IPS-18a (cell line): ENCODE measurements at regions not wholly inside any gene's neighbourhood (a gene's known extent, or its start where the extent isn't known, plus 50 kb on each side); places are given as distances from the start of the nearest gene placed in this dataset.
"Not testable (repeated sequence)": the region's sequence is repeated elsewhere in the genome, so short reads cannot be mapped to it uniquely, and the experiment has no call there.

Source experiments
- H3K27ac ChIP-seq: one replicate; pipeline ENCODE4 v1.5.1; 2013; ENCODE audit warnings: low read length
- H3K27me3 ChIP-seq: one replicate; pipeline ENCODE4 v1.6.1; 2013; ENCODE audit warnings: mild to moderate bottlenecking, low read length; ENCODE audit not compliant: control insufficient read depth, insufficient read depth
- H3K36me3 ChIP-seq: one replicate; pipeline ENCODE4 v1.6.1; 2013; ENCODE audit warnings: low read depth, low read length; ENCODE audit not compliant: control insufficient read depth
- H3K4me1 ChIP-seq: one replicate; pipeline ENCODE4 v1.6.1; 2013; ENCODE audit warnings: low read depth, low read length; ENCODE audit not compliant: control insufficient read depth
- H3K4me3 ChIP-seq: one replicate; pipeline ENCODE4 v1.5.1; 2013; ENCODE audit warnings: low read length
- H3K9ac ChIP-seq: one replicate; pipeline ENCODE4 v1.6.1; 2013; ENCODE audit warnings: mild to moderate bottlenecking, low read length, moderate library complexity
- H3K9me3 ChIP-seq: one replicate; pipeline ENCODE4 v1.6.1; 2013; ENCODE audit warnings: low read depth, low read length; ENCODE audit not compliant: control insufficient read depth

DNA sequence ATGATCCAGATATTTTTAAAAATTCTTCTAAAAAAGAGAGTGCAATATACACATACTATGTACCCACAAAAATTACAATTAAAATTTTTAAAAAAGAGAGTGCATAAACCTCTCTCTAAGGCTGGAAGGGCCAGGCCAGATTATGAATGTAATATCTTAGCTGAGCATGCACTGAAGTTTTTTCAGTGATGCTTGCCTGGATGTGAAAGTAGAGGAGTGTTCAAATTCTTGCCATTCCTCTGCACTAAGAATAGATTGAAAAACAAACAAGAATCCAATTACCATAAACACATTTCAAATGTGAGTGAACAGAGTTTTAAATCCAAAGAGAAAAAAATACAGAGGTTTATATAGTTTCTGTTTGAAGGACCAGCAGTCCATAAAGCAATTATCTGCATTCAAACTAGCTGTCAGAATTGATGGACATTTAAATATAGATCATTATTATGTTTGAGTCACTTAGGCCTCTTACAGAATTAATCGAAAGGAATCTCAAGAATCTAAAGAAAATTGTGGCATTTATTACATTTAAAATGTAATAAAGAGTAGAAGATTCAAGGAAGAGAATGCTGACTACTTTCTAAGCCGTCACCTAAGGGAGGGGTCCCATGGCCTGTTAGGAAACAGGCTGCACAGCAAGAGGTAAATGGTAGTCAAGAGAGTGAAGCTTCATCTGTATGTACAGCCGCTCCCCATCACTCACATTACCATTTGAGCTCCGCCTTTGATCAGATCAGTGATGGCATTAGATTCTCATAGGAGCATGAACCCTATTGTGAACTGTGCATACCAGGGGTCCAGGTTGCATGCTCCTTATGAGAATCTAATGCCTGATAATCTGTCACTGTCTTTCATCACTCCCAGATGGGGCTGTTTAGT lies 159.3 kb upstream of the MDFIC2 start:
- Histone ChIP-seq H3K27me3 (no peaks in the 10 kb centered on the region), H3K36me3 (no peaks in the 10 kb centered on the region), H3K4me3 (no peak overlapping the region), H3K27ac (no peak overlapping the region), H3K4me1 (peaks cover 7% of the 10 kb centered on the region), H3K9ac (no peak overlapping the region), H3K9me3 (no peaks in the 10 kb centered on the region)

- H3K4me3 ChIP-seq, result no peak overlapping the region
- no peak overlapping the region for H3K27ac ChIP-seq
- no peaks in the 10 kb centered on the region for H3K27me3 ChIP-seq
- H3K36me3 ChIP-seq, result no peaks in the 10 kb centered on the region
- no peaks in the 10 kb centered on the region for H3K9me3 ChIP-seq
- no peak overlapping the region for H3K9ac ChIP-seq
- H3K4me1 ChIP-seq, result no peaks in the 10 kb centered on the region
Measured at GRCh38 chr3:70466096-70466495, 153.7 kb upstream of the MDFIC2 start.

DNA sequence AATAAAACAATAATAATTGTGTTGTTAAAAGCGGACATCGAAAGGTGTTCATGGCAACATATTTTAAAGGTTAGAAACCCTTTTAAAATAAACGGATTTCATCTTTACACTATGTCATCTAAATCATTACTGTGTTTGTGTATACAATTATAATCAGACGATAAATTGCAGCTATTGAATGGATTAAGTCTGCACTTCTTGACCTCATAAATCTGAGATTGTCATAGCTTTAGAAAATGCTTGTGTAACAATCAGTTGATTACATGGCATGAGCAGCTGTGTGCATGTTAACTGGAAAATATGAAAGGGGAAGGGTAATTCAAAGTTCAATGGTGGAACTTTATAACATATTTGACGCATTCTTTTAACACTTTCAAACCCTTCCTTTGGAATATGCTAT lies 152.4 kb upstream of the MDFIC2 start:
- Histone ChIP-seq H3K9me3 (no peaks in the 10 kb centered on the region), H3K4me3 (no peak overlapping the region), H3K27me3 (no peaks in the 10 kb centered on the region)

DNA sequence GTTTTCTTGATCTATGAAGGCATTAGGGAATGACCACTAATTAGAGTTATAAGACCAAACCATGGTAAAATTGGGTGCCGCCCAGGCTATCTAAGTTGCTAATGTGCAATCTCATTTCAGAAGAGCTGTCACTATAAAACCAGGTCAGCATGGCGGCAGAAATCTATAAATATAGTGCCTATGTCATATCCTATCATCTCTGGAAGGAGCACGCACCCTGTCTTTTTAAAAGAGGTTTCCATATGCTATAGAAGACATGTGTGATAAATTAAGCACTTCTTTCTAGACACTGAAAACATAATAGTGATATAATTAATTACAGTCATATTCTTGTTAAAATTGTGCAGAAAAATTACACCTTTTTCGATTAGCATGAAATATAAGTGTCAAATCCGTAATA lies 152.0 kb upstream of the MDFIC2 start:
- Histone ChIP-seq H3K9me3 (no peaks in the 10 kb centered on the region), H3K27ac (no peak overlapping the region), H3K27me3 (no peaks in the 10 kb centered on the region), H3K4me1 (no peaks in the 10 kb centered on the region), H3K4me3 (no peak overlapping the region), H3K36me3 (no peaks in the 10 kb centered on the region), H3K9ac (no peak overlapping the region)

More for the DNA sequence above, 152.4 kb upstream of the MDFIC2 start:
- Histone ChIP-seq H3K36me3 (no peaks in the 10 kb centered on the region), H3K9ac (no peak overlapping the region), H3K27ac (no peak overlapping the region), H3K4me1 (no peaks in the 10 kb centered on the region)

- H3K9me3 ChIP-seq, H3K27me3 ChIP-seq, H3K4me3 ChIP-seq, H3K9ac ChIP-seq, H3K4me1 ChIP-seq, H3K36me3 ChIP-seq, H3K27ac ChIP-seq: not testable (repeated sequence)
Measured at GRCh38 chr3:70450220-70450619, 137.8 kb upstream of the MDFIC2 start.

DNA sequence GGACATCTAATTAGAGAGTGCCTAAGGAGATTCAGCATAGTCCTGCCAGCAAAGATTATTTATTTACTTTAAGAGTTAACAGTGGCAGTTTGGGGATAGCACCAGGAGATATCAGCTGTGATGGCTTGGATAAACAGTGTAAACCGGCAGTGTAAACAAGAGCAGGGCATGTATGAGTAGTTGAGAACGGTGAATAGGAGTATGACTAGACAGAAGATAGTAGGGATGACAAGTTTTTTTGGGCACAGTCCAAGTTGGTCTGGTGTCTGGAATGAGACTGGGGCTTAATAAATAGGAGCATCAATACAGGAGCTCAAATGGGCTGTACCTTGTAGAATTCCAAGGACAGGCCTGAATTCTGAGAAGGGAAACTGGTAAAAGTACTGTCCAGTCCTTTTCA lies 123.0 kb upstream of the MDFIC2 start:
- H3K4me3 ChIP-seq, H3K36me3 ChIP-seq, H3K9me3 ChIP-seq, H3K9ac ChIP-seq, H3K27ac ChIP-seq, H3K4me1 ChIP-seq, H3K27me3 ChIP-seq: not testable (repeated sequence)

GRCh38 chr3:70433091-70433490 lies 120.7 kb upstream of the MDFIC2 start:
- Histone ChIP-seq H3K36me3 (no peaks in the 10 kb centered on the region), H3K9ac (no peak overlapping the region), H3K9me3 (no peaks in the 10 kb centered on the region), H3K4me1 (no peaks in the 10 kb centered on the region), H3K27ac (no peak overlapping the region), H3K4me3 (no peak overlapping the region), H3K27me3 (no peaks in the 10 kb centered on the region)

DNA sequence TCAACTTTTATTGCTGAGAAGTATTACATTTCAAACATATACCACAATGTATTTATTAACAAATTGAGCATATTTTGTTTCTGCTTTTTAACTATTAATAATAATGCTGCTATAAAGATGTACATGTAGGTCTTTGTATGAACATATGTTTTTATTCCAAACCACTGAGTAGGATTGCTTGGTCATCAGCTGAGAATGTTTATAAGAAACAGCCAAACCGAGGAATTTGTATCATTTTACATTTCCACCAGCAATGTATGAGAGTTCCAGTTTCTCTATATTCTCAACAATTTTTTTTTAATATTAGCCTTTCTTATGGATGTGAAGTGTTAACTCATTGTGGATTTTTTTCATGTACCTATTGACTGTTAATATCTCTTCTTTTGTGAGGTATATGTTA lies 119.5 kb upstream of the MDFIC2 start:
- no peaks in the 10 kb centered on the region for H3K27me3 ChIP-seq
- no peaks in the 10 kb centered on the region for H3K9me3 ChIP-seq
- H3K27ac ChIP-seq, result no peak overlapping the region
- H3K4me3 ChIP-seq, result no peak overlapping the region
- H3K4me1 ChIP-seq, result no peaks in the 10 kb centered on the region
- no peak overlapping the region for H3K9ac ChIP-seq
- no peaks in the 10 kb centered on the region for H3K36me3 ChIP-seq

- no peak overlapping the region for H3K4me3 ChIP-seq
- H3K27me3 ChIP-seq, result no peaks in the 10 kb centered on the region
- no peak overlapping the region for H3K9ac ChIP-seq
Measured at GRCh38 chr3:70426071-70426470, 113.6 kb upstream of the MDFIC2 start.

GRCh38 chr3:70421506-70421905 lies 109.1 kb upstream of the MDFIC2 start:
- Histone ChIP-seq H3K36me3 (no peaks in the 10 kb centered on the region), H3K9ac (no peak overlapping the region), H3K4me3 (no peak overlapping the region), H3K27me3 (no peaks in the 10 kb centered on the region), H3K27ac (no peak overlapping the region), H3K9me3 (no peaks in the 10 kb centered on the region), H3K4me1 (no peaks in the 10 kb centered on the region)

More at GRCh38 chr3:70426071-70426470, 113.6 kb upstream of the MDFIC2 start:
- Histone ChIP-seq H3K27ac (no peak overlapping the region), H3K36me3 (no peaks in the 10 kb centered on the region), H3K9me3 (no peaks in the 10 kb centered on the region), H3K4me1 (no peaks in the 10 kb centered on the region)

DNA sequence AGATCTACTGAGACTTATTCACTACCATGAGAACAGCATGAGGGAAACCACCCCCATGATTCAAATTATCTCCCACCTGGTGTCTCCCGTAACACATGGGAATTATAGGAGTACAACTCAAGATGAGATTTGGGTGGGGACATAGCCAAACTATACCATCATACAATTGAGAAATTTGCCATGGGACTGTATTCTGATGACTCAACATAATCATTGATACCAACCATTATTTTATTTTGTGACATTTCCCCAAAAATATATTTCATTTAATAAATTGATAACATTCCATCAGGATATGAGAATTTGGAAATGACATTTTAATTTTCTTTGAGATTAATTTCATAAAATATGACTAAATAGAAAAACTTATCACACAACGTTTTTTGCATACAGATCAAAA lies 96.6 kb upstream of the MDFIC2 start:
- Histone ChIP-seq H3K4me1 (no peaks in the 10 kb centered on the region), H3K9ac (no peak overlapping the region), H3K27ac (no peak overlapping the region), H3K4me3 (no peak overlapping the region), H3K9me3 (peaks cover 8% of the 10 kb centered on the region), H3K36me3 (no peaks in the 10 kb centered on the region), H3K27me3 (no peaks in the 10 kb centered on the region)

DNA sequence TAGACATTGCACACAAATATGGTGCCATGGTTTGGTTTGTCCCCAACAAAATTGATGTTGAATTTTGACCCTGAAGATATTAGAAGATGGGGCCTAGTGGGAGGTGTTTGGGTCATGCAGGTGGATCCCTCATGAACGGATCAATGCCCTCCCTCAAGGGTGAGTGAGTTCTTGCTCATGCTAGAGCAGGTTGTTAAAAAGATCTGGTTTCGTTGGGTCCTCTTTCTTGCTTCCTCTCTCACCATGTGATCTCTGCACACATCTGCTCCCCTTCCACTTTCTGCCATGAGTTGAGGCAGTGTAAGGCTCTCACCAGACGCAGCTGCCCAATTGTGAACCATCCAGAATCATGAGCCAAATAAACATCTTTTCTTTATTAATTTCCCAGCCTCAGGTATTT lies 87.8 kb upstream of the MDFIC2 start:
- H3K4me1 ChIP-seq, result no peaks in the 10 kb centered on the region

More for the DNA sequence above, 87.8 kb upstream of the MDFIC2 start:
- Histone ChIP-seq H3K27ac (no peak overlapping the region), H3K9ac (no peak overlapping the region), H3K36me3 (no peaks in the 10 kb centered on the region), H3K4me3 (no peak overlapping the region), H3K27me3 (no peaks in the 10 kb centered on the region), H3K9me3 (no peaks in the 10 kb centered on the region)
